KMS-11 (cell line): ENCODE measurements at regions not wholly inside any gene's neighbourhood (a gene's known extent, or its start where the extent isn't known, plus 50 kb on each side); places are given as distances from the start of the nearest gene placed in this dataset.

Source experiments
- H2AFZ ChIP-seq: fragments of 200-600 bp; sonication (generic); 2 replicates; pipeline ENCODE4 v1.6.1; 2016; ENCODE audit warnings: antibody characterized with exemption, mixed run types, low read depth
- H3K27ac ChIP-seq: fragments of 200-600 bp; sonication (generic); 2 replicates; pipeline ENCODE4 v1.6.1; 2016; ENCODE audit warnings: mild to moderate bottlenecking, mixed run types
- H3K27me3 ChIP-seq: fragments of 200-600 bp; sonication (generic); 2 replicates; pipeline ENCODE4 v1.6.1; 2017; ENCODE audit warnings: mild to moderate bottlenecking, low read depth, mixed run types, moderate library complexity; ENCODE audit not compliant: insufficient read depth
- H3K36me3 ChIP-seq: fragments of 200-600 bp; sonication (generic); 2 replicates; pipeline ENCODE4 v1.6.1; 2017; ENCODE audit warnings: mild to moderate bottlenecking, mixed run types; ENCODE audit not compliant: insufficient read depth
- H3K4me1 ChIP-seq: fragments of 200-600 bp; sonication (generic); 2 replicates; pipeline ENCODE4 v1.6.1; 2016; ENCODE audit warnings: mild to moderate bottlenecking, low read depth, mixed run types; ENCODE audit not compliant: poor library complexity, severe bottlenecking
- H3K4me2 ChIP-seq: fragments of 200-600 bp; sonication (generic); 2 replicates; pipeline ENCODE4 v1.7.0; 2016; ENCODE audit warnings: mild to moderate bottlenecking, mixed run types
- H3K4me3 ChIP-seq: fragments of 200-600 bp; sonication (generic); IDR thresholded peaks from 2 replicates; pipeline ENCODE4 v1.6.1; 2017; ENCODE audit warnings: low read depth, low read length, mixed read lengths; ENCODE audit not compliant: insufficient read depth
- H3K79me2 ChIP-seq: fragments of 200-600 bp; sonication (generic); 2 replicates; pipeline ENCODE4 v1.6.1; 2016; ENCODE audit warnings: low read depth, mixed run types; ENCODE audit not compliant: insufficient read depth
- H3K9ac ChIP-seq: fragments of 200-600 bp; sonication (generic); 2 replicates; pipeline ENCODE4 v1.6.1; 2016; ENCODE audit warnings: mild to moderate bottlenecking, mixed run types
- H4K20me1 ChIP-seq: fragments of 200-600 bp; sonication (generic); 2 replicates; pipeline ENCODE4 v1.6.1; 2016; ENCODE audit warnings: mild to moderate bottlenecking, mixed run types; ENCODE audit not compliant: insufficient read depth
- TF ChIP-seq, protein P1 (sequence below): fragments of 200-600 bp; sonication (generic); conservative IDR thresholded peaks from 2 replicates; pipeline ENCODE4 v1.6.1; 2017; ENCODE audit warnings: low read depth, mild to moderate bottlenecking, antibody characterized with exemption, low read length, moderate library complexity, mixed read lengths

DNA sequence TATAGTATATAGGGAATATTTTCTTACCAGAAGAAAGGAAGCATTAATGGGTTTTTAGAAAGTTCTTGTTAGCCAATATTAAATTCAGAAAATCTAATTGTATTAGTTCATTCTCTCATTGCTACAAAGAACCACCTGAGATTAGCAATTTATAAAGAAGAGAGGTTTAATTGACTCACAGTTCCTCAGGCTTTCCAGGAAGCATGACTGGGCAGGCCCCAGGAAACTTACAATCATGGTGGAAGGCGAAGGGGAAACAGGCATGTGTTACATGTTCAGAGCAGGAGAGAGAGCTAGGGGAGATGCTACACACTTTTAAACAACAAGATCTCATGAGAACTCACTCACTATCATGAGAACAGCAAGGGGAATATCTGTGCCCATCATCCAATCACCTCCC lies 304.0 kb upstream of the CDH12 start:
- no peaks in the 10 kb centered on the region for H3K27me3 ChIP-seq
- TF ChIP-seq, protein P1, sequence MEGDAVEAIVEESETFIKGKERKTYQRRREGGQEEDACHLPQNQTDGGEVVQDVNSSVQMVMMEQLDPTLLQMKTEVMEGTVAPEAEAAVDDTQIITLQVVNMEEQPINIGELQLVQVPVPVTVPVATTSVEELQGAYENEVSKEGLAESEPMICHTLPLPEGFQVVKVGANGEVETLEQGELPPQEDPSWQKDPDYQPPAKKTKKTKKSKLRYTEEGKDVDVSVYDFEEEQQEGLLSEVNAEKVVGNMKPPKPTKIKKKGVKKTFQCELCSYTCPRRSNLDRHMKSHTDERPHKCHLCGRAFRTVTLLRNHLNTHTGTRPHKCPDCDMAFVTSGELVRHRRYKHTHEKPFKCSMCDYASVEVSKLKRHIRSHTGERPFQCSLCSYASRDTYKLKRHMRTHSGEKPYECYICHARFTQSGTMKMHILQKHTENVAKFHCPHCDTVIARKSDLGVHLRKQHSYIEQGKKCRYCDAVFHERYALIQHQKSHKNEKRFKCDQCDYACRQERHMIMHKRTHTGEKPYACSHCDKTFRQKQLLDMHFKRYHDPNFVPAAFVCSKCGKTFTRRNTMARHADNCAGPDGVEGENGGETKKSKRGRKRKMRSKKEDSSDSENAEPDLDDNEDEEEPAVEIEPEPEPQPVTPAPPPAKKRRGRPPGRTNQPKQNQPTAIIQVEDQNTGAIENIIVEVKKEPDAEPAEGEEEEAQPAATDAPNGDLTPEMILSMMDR: no peak
- H2AFZ ChIP-seq: no peak overlapping the region
- H3K36me3 ChIP-seq: no peaks in the 10 kb centered on the region
- no peak overlapping the region for H3K9ac ChIP-seq
- H3K4me3 ChIP-seq: no peak overlapping the region
- no peaks in the 10 kb centered on the region for H4K20me1 ChIP-seq
- no peaks in the 10 kb centered on the region for H3K4me1 ChIP-seq
- H3K4me2 ChIP-seq: no peak overlapping the region
- no peak overlapping the region for H3K27ac ChIP-seq
- no peaks in the 10 kb centered on the region for H3K79me2 ChIP-seq

DNA sequence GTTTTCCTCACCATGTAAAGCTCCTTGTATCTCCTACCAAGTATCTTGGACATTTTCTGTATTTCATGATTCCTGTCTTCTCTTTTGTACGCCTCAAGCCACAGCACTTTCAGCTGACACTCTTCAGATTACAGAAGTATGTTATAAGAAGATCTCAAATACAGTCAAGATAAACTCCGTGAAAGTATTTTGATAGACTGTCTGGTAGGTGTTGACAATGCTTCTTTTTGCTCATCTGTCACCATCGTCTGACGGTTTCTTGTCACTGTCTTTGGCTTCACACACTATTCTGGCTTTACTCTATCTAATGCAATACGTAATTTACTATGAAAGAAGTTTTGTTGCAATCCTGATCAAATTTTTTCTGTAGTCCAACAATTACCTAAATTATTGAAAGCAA lies 294.5 kb upstream of the CDH12 start:
- Histone ChIP-seq H3K4me3 (no peak overlapping the region), H3K27ac (no peak overlapping the region), H3K4me2 (no peak overlapping the region), H3K27me3 (no peaks in the 10 kb centered on the region), H4K20me1 (no peaks in the 10 kb centered on the region), H3K36me3 (no peaks in the 10 kb centered on the region), H3K79me2 (no peaks in the 10 kb centered on the region), H2AFZ (no peak overlapping the region), H3K9ac (no peak overlapping the region), H3K4me1 (no peaks in the 10 kb centered on the region)
- TF ChIP-seq, protein P1: no peak

DNA sequence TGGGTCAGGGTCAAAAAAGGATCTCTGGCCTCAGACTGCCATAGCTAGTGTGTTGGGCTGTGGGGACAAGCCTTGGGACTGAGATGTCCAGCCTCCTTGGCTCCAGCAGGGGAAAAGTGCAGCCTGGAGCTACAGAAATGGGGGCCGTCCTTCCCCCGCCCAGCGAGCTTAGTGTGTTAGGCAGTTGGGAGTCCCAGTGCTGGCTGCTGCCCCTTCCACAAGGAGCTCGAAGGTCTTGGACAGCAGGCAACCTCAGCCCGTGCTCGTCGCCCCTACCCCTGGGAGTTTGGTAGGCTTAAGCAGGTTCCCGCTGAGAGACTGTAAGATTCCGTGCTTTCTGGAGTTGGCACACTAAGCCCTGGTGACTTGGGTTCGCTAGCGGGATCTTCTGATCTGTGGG lies 293.0 kb upstream of the CDH12 start:
- no peaks in the 10 kb centered on the region for H4K20me1 ChIP-seq
- no peak overlapping the region for H3K4me2 ChIP-seq
- H3K27ac ChIP-seq: no peak overlapping the region
- H3K36me3 ChIP-seq: no peaks in the 10 kb centered on the region
- TF ChIP-seq, protein P1: no peak
- no peaks in the 10 kb centered on the region for H3K4me1 ChIP-seq
- H3K4me3 ChIP-seq: no peak overlapping the region
- no peak overlapping the region for H3K9ac ChIP-seq
- no peaks in the 10 kb centered on the region for H3K79me2 ChIP-seq
- no peaks in the 10 kb centered on the region for H3K27me3 ChIP-seq
- H2AFZ ChIP-seq: no peak overlapping the region

DNA sequence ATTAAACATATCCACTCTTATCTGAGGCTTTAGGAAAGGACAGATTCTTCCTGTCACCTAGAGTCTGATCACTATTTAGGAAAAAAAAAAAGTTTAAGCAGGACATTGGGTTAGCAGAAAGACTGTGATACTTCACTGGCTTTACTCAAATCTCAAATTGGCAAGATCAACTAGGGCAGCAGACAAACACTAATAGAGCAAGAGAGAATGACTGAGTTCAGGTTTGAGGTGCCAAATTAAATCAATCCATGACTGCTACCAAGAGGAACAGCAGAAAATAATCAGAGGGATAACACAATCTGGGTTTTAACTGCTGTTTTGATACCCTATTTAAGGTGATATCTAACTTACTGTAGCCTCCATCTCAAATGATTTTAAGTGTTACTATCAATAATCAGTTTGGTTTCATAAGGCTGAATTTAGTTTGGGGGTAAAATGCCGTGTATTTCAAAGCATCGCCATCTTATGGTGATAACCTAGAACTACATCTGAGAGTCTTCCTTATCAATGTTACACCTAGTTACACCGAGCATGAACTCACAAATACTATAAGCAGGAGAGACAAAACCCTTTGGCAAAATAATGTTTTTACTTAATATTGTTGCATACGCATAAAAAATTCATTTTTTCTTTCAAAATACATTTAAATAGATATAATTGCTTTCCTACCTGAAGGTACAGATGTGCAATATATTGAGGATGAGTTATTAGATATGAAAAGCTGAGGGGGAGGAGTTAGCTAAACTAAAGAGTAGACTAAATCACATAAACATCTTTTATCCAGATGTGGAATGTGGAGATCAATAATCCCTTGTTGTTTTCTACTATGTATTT lies 286.4 kb upstream of the CDH12 start:
- no peak overlapping the region for H3K4me2 ChIP-seq
- H3K4me3 ChIP-seq: no peak overlapping the region

More for the DNA sequence above, 286.4 kb upstream of the CDH12 start:
- Histone ChIP-seq H3K27ac (no peak overlapping the region), H4K20me1 (no peaks in the 10 kb centered on the region), H3K36me3 (no peaks in the 10 kb centered on the region), H3K9ac (no peak overlapping the region), H3K4me1 (no peaks in the 10 kb centered on the region), H2AFZ (no peak overlapping the region), H3K79me2 (no peaks in the 10 kb centered on the region), H3K27me3 (no peaks in the 10 kb centered on the region)
- TF ChIP-seq, protein P1: peak; percentile 49; the same call in 1 of the 2 replicates
